GM10266 (cell line): ENCODE measurements at regions not wholly inside any gene's neighbourhood (a gene's known extent, or its start where the extent isn't known, plus 50 kb on each side); places are given as distances from the start of the nearest gene placed in this dataset.

Experiments
- DNase-seq: peaks from one replicate; pipeline ENCODE4 v3.0.0; 2012; ENCODE audit errors: extremely low spot score
- TF ChIP-seq, protein P1 (sequence below): IDR thresholded peaks from 2 replicates; pipeline ENCODE4 v1.5.1; 2012; ENCODE audit warnings: mild to moderate bottlenecking, low read depth; ENCODE audit not compliant: control insufficient read depth, insufficient read depth; ENCODE audit errors: missing control alignments

DNA sequence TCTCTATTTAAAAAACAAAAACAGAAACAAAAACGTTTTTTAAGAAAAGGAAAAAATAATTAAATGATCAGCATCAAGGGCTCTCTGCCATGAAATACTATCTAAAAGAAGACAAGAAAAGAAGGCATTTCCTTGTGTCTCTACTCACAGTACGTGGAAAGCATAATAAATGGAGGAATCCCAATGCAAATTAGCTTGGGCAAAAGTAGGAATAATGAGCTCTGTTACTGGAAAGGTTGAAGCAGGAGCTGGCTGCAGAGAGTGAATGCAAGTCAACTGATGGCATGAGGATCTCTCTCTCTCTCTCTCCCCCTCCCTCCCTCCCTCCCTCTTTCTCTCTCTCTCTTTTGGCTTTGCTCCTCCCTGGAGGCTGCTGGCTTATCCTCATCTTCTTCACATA is 85.9 kb downstream of the TBX3 start:
- TF ChIP-seq, protein P1, sequence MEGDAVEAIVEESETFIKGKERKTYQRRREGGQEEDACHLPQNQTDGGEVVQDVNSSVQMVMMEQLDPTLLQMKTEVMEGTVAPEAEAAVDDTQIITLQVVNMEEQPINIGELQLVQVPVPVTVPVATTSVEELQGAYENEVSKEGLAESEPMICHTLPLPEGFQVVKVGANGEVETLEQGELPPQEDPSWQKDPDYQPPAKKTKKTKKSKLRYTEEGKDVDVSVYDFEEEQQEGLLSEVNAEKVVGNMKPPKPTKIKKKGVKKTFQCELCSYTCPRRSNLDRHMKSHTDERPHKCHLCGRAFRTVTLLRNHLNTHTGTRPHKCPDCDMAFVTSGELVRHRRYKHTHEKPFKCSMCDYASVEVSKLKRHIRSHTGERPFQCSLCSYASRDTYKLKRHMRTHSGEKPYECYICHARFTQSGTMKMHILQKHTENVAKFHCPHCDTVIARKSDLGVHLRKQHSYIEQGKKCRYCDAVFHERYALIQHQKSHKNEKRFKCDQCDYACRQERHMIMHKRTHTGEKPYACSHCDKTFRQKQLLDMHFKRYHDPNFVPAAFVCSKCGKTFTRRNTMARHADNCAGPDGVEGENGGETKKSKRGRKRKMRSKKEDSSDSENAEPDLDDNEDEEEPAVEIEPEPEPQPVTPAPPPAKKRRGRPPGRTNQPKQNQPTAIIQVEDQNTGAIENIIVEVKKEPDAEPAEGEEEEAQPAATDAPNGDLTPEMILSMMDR: no peak
- no peak for DNase-seq

DNA sequence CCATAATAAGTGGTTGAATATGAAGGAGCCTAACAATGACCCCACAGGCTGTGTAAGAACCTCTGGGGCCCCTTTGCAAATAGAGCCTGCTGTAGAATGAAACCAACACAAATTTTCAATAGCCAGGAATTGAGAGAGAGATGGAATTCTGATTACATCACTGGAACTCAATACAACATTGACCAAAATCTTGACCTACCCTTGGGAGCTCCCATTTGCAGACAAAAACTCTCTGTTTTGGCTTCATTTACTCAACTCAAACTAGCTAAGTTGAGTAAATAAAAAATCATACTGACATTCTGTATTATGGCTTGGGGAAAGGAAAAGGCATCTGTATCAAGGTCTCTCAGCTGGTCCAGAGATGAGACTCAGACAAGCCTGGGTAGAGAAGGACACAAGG is 91.0 kb downstream of the TBX3 start:
- DNase-seq: no peak
- TF ChIP-seq, protein P1: no peak

DNA sequence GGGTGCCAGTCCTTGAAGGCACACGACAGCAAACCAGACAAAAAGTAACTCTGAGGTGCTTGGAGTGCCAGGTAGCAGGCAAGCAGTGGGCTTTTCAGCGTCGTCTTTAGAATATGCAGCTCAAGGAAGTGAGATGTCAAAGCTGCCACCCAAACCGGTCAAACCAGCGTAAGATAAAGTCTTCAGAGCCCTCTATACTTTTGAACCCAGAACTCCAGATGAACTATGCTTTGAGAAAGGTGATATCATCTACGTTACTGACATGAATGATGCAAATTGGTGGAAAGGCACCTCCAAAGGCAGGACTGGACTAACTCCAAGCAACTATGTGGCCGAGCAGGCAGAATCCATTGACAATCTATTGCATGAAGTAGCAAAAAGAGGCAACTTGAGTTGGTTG is 95.9 kb downstream of the TBX3 start:
- no peak for DNase-seq
- TF ChIP-seq, protein P1: no peak

DNA sequence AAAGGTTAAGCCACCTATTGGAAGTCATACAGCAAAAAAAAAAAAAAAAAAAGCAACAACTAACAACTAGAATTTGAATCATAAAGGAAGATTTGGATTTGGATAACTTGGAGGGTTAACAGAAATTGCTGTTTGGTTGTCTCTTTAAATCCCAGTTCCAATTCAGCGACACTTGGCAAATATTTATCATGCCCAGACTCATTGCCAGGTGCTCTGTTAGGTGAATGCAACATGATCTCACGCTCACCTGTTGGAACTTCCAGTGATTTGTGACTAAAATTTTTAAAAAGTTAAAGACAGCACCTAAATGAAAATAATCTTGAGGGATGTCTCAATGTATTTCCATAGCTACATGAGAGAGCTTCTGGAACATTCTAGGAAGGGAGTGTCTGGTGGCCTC is 103.7 kb downstream of the TBX3 start:
- TF ChIP-seq, protein P1: no peak
- DNase-seq: no peak

DNA sequence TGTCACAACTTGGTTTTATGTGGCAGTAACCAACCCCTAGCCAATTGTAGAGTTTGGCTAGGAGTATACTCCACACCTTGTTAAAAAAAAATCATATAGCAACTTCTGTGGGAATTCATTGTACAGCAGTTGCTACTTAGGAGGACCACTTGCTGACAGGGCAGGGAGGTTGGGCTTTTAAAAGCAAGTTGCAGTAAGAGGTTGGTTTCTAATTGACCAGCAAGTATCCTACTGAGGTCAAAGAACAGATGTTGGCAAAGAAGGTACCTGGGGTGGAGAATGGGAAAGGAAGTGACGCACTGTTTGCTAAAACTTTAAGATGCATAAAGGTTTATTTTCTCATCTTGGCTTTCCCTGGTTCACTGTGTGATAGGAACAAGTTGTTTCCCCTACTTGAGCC is 104.6 kb downstream of the TBX3 start:
- DNase-seq: no peak
- TF ChIP-seq, protein P1: no peak

DNA sequence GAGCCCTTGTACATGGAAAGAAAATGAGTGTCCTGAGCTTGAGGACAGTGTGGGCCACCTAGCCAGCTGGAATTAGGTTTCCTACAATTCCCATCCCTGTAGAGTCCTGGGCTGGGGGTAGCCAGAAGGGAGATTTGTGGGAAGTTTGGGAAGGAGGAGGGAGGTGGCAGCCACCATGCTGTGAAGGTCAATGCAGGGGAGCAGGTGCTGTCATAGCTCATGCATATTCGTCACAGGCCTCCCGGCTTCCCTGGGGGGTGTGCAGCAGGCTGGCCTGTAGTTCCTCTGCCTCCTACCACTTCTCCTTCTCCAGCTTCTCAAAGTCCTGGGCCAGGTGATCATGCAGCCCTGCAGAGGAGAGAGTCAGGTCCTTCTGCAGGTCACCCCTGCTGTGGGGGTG is 121.3 kb downstream of the TBX3 start:
- no peak for DNase-seq
- TF ChIP-seq, protein P1: no peak

DNA sequence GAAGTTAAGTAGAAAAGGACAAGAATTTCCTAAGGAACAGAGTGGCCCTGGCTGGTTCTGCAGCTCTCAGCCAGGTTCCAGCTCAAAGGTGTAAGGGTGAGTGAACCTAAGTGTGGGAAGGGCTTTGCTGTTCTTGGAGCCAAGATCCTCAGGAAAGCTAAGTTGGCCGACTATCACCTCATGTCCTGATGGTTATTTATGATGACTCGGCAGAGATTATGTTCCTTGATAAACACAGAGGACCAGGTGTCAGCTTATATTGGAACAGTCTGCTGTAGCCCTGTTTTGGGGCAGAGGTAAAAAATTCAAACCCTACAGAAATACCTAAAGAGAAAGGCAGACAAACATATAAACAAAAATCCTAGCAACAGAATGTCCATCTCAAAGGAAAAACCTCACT is 128.5 kb downstream of the TBX3 start:
- TF ChIP-seq, protein P1: no peak
- DNase-seq: no peak
